Loucy (cell line): ENCODE measurements at regions not wholly inside any gene's neighbourhood (a gene's known extent, or its start where the extent isn't known, plus 50 kb on each side); places are given as distances from the start of the nearest gene placed in this dataset.
"Not testable (repeated sequence)": the region's sequence is repeated elsewhere in the genome, so short reads cannot be mapped to it uniquely, and the experiment has no call there.

Source experiments
- H2AFZ ChIP-seq: fragments of 200-600 bp; sonication (generic); 2 replicates; pipeline ENCODE4 v1.6.0; 2016; ENCODE audit warnings: antibody characterized with exemption, mild to moderate bottlenecking, low read length, moderate library complexity
- H3F3A ChIP-seq: fragments of 200-600 bp; 2 replicates; pipeline ENCODE4 v1.6.0; 2016; ENCODE audit warnings: antibody characterized with exemption, low read depth, mild to moderate bottlenecking
- H3K27me3 ChIP-seq: fragments of 200-600 bp; sonication (generic); 2 replicates; pipeline ENCODE4 v1.6.1; 2014; ENCODE audit warnings: low read length, mild to moderate bottlenecking; ENCODE audit not compliant: insufficient read depth, poor library complexity, severe bottlenecking
- H3K36me3 ChIP-seq: fragments of 200-600 bp; sonication (generic); 2 replicates; pipeline ENCODE4 v1.6.1; 2016; ENCODE audit warnings: low read length; ENCODE audit not compliant: insufficient read depth
- H3K4me1 ChIP-seq: fragments of 200-600 bp; sonication (generic); 2 replicates; pipeline ENCODE4 v1.5.1; 2014; ENCODE audit warnings: low read length, mild to moderate bottlenecking; ENCODE audit not compliant: insufficient read depth, poor library complexity, severe bottlenecking
- H3K4me2 ChIP-seq: fragments of 200-600 bp; sonication (generic); 2 replicates; pipeline ENCODE4 v1.6.0; 2014; ENCODE audit warnings: antibody characterized with exemption, low read length, low read depth, mild to moderate bottlenecking; ENCODE audit not compliant: poor library complexity, severe bottlenecking
- H3K4me3 ChIP-seq: fragments of 200-600 bp; sonication (generic); 2 replicates; pipeline ENCODE4 v1.5.1; 2014; ENCODE audit warnings: low read length, mild to moderate bottlenecking, mixed read lengths; ENCODE audit not compliant: poor library complexity, severe bottlenecking
- H3K79me2 ChIP-seq: fragments of 200-600 bp; sonication (generic); 2 replicates; pipeline ENCODE4 v1.6.1; 2014; ENCODE audit warnings: low read length; ENCODE audit not compliant: insufficient read depth
- H3K9ac ChIP-seq: fragments of 200-600 bp; sonication (generic); 2 replicates; pipeline ENCODE4 v1.6.0; 2014; ENCODE audit warnings: mild to moderate bottlenecking, low read depth, low read length, moderate library complexity; ENCODE audit not compliant: poor library complexity, severe bottlenecking
- H3K9me2 ChIP-seq: fragments of 200-600 bp; sonication (generic); replicated peaks from 2 replicates; pipeline ENCODE4 v1.6.1; 2016; ENCODE audit warnings: low read depth, low read length, mixed read lengths
- H3K9me3 ChIP-seq: fragments of 200-600 bp; sonication (generic); 2 replicates; pipeline ENCODE4 v1.6.1; 2014; ENCODE audit warnings: mild to moderate bottlenecking, antibody characterized with exemption, low read length, low read depth; ENCODE audit not compliant: insufficient read depth
- H4K20me1 ChIP-seq: fragments of 200-600 bp; sonication (generic); 2 replicates; pipeline ENCODE4 v1.6.0; 2014; ENCODE audit warnings: antibody characterized with exemption, low read length, mild to moderate bottlenecking; ENCODE audit not compliant: insufficient read depth, poor library complexity, severe bottlenecking
- CTCF ChIP-seq: fragments of 200-600 bp; sonication (generic); conservative IDR thresholded peaks from 2 replicates; pipeline ENCODE4 v1.5.1; 2014; ENCODE audit warnings: mild to moderate bottlenecking, antibody characterized with exemption, low read length
- EZH2phosphoT487 ChIP-seq: fragments of 200-600 bp; IDR thresholded peaks from 2 replicates; pipeline ENCODE4 v1.6.1; 2018; ENCODE audit warnings: antibody characterized with exemption, mild to moderate bottlenecking, moderate library complexity, borderline replicate concordance

- Histone ChIP-seq H3K9ac (no peak overlapping the region), H3K36me3 (no peaks in the 10 kb centered on the region), H2AFZ (no peak overlapping the region), H3K79me2 (no peaks in the 10 kb centered on the region), H4K20me1 (no peaks in the 10 kb centered on the region), H3F3A (no peaks in the 10 kb centered on the region), H3K4me2 (no peak overlapping the region), H3K9me3 (no peaks in the 10 kb centered on the region), H3K4me3 (no peak overlapping the region), H3K4me1 (no peaks in the 10 kb centered on the region), H3K9me2 (no peaks in the 10 kb centered on the region), H3K27me3 (no peaks in the 10 kb centered on the region)
- TF ChIP-seq EZH2phosphoT487 (no peak), CTCF (no peak)
These were observed 212.8 kb upstream of the PRICKLE2 start for GRCh38 chr3:64438066-64438465.

GRCh38 chr3:64437131-64437530 lies 211.9 kb upstream of the PRICKLE2 start:
- Histone ChIP-seq H3K4me2 (no peak overlapping the region), H3K36me3 (no peaks in the 10 kb centered on the region), H3K4me1 (no peaks in the 10 kb centered on the region), H3K9me2 (no peaks in the 10 kb centered on the region), H3K9ac (no peak overlapping the region), H4K20me1 (no peaks in the 10 kb centered on the region), H3K79me2 (no peaks in the 10 kb centered on the region), H3F3A (no peaks in the 10 kb centered on the region), H3K4me3 (no peak overlapping the region), H3K27me3 (no peaks in the 10 kb centered on the region), H3K9me3 (no peaks in the 10 kb centered on the region), H2AFZ (no peak overlapping the region)
- TF ChIP-seq CTCF (no peak), EZH2phosphoT487 (no peak)

GRCh38 chr3:64435023-64435422 lies 209.8 kb upstream of the PRICKLE2 start:
- not testable (repeated sequence) for H2AFZ ChIP-seq, H3K9me3 ChIP-seq, H3F3A ChIP-seq, H3K27me3 ChIP-seq, H3K9ac ChIP-seq, H4K20me1 ChIP-seq, H3K4me2 ChIP-seq, H3K79me2 ChIP-seq, H3K9me2 ChIP-seq, H3K4me1 ChIP-seq, H3K36me3 ChIP-seq, H3K4me3 ChIP-seq

GRCh38 chr3:64432870-64433269 lies 207.6 kb upstream of the PRICKLE2 start:
- Histone ChIP-seq H3K27me3 (no peaks in the 10 kb centered on the region), H3K4me2 (no peak overlapping the region), H4K20me1 (no peaks in the 10 kb centered on the region), H3F3A (no peaks in the 10 kb centered on the region), H3K9ac (no peak overlapping the region), H3K9me2 (no peaks in the 10 kb centered on the region), H3K36me3 (no peaks in the 10 kb centered on the region), H3K79me2 (no peaks in the 10 kb centered on the region), H3K4me3 (no peak overlapping the region), H3K4me1 (no peaks in the 10 kb centered on the region), H3K9me3 (0 out of 2 replicates have a peak, but pooled peaks cover 3% of the 10 kb centered on the region), H2AFZ (no peak overlapping the region)
- TF ChIP-seq CTCF, result no peak
- TF ChIP-seq EZH2phosphoT487, result no peak
